Gastroesophageal sphincter (tissue), 3 donors: ENCODE measurements at regions not wholly inside any gene's neighbourhood (a gene's known extent, or its start where the extent isn't known, plus 50 kb on each side); places are given as distances from the start of the nearest gene placed in this dataset.

ENCODE experiments used
- CTCF ChIP-seq, 4 experiments: fragments of 200-600 bp in 2 of 4; fragments of 450-650 bp in 2 of 4; sonication (generic) in 1 of 4; IDR thresholded peaks; one replicate each; pipeline ENCODE4 v1.5.1; 2017 to 2019; ENCODE audit warnings: antibody characterized with exemption in 4 of 4, mild to moderate bottlenecking in 2 of 4, moderate library complexity in 2 of 4
- POLR2AphosphoS5 ChIP-seq: sonication (generic); formaldehyde crosslinking; IDR thresholded peaks from one replicate; pipeline ENCODE4 v1.6.1; 2017; ENCODE audit warnings: antibody characterized with exemption

GRCh38 chr5:1743769-1744085, 55.9 kb downstream of the MRPL36 start:
- TF ChIP-seq CTCF (IDR thresholded peaks at IDR 0.05) = no peak
- no peak for TF ChIP-seq POLR2AphosphoS5
